GM21717 (cell line): ENCODE measurements at regions not wholly inside any gene's neighbourhood (a gene's known extent, or its start where the extent isn't known, plus 50 kb on each side); places are given as distances from the start of the nearest gene placed in this dataset.
"Not testable (repeated sequence)": the region's sequence is repeated elsewhere in the genome, so short reads cannot be mapped to it uniquely, and the experiment has no call there.

Experiments used
- ATAC-seq: cut with Tn5 transposase; IDR thresholded peaks from one replicate; pipeline ENCODE4 v1.9.1; 2021; ENCODE audit warnings: mild to moderate bottlenecking, moderate library complexity; ENCODE audit not compliant: unreplicated experiment

GRCh38 chr10:56298941-56299340 is 62.1 kb downstream of the ZWINT start:
- ATAC-seq: no peak

- no peak for ATAC-seq
Measured at GRCh38 chr10:56296618-56297017, 64.4 kb downstream of the ZWINT start.

GRCh38 chr10:56288403-56288802 is 72.7 kb downstream of the ZWINT start:
- no peak for ATAC-seq

- no peak for ATAC-seq
Measured at GRCh38 chr10:56286096-56286495, 75.0 kb downstream of the ZWINT start.

- no peak for ATAC-seq
Measured at GRCh38 chr10:56279270-56279669, 81.8 kb downstream of the ZWINT start.

- ATAC-seq: no peak
Measured at GRCh38 chr10:56269181-56269580, 91.9 kb downstream of the ZWINT start.

GRCh38 chr10:56266120-56266519 is 94.9 kb downstream of the ZWINT start:
- no peak for ATAC-seq

- ATAC-seq: no peak
Measured at GRCh38 chr10:56258991-56259390, 102.1 kb downstream of the ZWINT start.

GRCh38 chr10:56258378-56258777 is 102.7 kb downstream of the ZWINT start:
- no peak for ATAC-seq

- no peak for ATAC-seq
Measured at GRCh38 chr10:56255298-56255697, 105.8 kb downstream of the ZWINT start.

GRCh38 chr10:56240471-56240870 is 120.6 kb downstream of the ZWINT start:
- ATAC-seq: no peak

GRCh38 chr10:56231436-56231835 is 129.6 kb downstream of the ZWINT start:
- no peak for ATAC-seq

- no peak for ATAC-seq
Measured at GRCh38 chr10:56222237-56222636, 138.8 kb downstream of the ZWINT start.

GRCh38 chr10:56212951-56213350 is 148.1 kb downstream of the ZWINT start:
- no peak for ATAC-seq

- ATAC-seq: peak; percentile 96
Measured at GRCh38 chr10:56181607-56182006, 179.5 kb downstream of the ZWINT start.

GRCh38 chr10:56178210-56178609 is 182.8 kb downstream of the ZWINT start:
- no peak for ATAC-seq

- not testable (repeated sequence) for ATAC-seq
Measured at GRCh38 chr10:56155091-56155513, 206.0 kb downstream of the ZWINT start.

GRCh38 chr10:56146806-56147205 is 214.3 kb downstream of the ZWINT start:
- no peak for ATAC-seq

GRCh38 chr10:56142092-56142728 is 218.8 kb downstream of the ZWINT start:
- peak; percentile 92 for ATAC-seq

GRCh38 chr10:56139405-56139804 is 221.7 kb downstream of the ZWINT start:
- no peak for ATAC-seq

GRCh38 chr10:56135828-56136227 is 225.2 kb downstream of the ZWINT start:
- no peak for ATAC-seq

GRCh38 chr10:56123247-56123646 is 237.8 kb downstream of the ZWINT start:
- ATAC-seq: no peak

- no peak for ATAC-seq
Measured at GRCh38 chr10:56116684-56117083, 244.4 kb downstream of the ZWINT start.
